Lower leg skin (tissue), 4 donors: ENCODE measurements at regions not wholly inside any gene's neighbourhood (a gene's known extent, or its start where the extent isn't known, plus 50 kb on each side); places are given as distances from the start of the nearest gene placed in this dataset.
"Not testable (repeated sequence)": the region's sequence is repeated elsewhere in the genome, so short reads cannot be mapped to it uniquely, and the experiment has no call there.

Experiments used
- DNase-seq, 2 donors: peaks; one replicate each; pipeline ENCODE4 v3.0.0-alpha.2; 2019; ENCODE audit warnings: low spot score in 2 of 2
- H3K4me3 ChIP-seq: fragments of 200-600 bp; sonication (generic); 2 replicates; pipeline ENCODE4 v1.5.1; 2017; ENCODE audit warnings: mild to moderate bottlenecking, low read depth; ENCODE audit not compliant: poor library complexity, severe bottlenecking
- CTCF ChIP-seq, 3 donors: fragments of 450-650 bp; IDR thresholded peaks; one replicate each; pipeline ENCODE4 v1.5.1; 2016; ENCODE audit warnings: antibody characterized with exemption in 3 of 3, mild to moderate bottlenecking in 3 of 3, moderate library complexity in 2 of 3
- POLR2A ChIP-seq, 2 donors: fragments of 450-650 bp; IDR thresholded peaks; one replicate each; pipeline ENCODE4 v1.6.1; 2016 to 2017; ENCODE audit warnings: antibody characterized with exemption in 2 of 2, mild to moderate bottlenecking in 1 of 2, moderate library complexity in 1 of 2
- WGBS, 2 donors: methylation state at CpG; one replicate each; pipeline ENCODE4 v1.1.5; 2018; 5-methylcytosine and 5-hydroxymethylcytosine counted together
- intact Hi-C: fragments of 100-400 bp; cut with DNase I; formaldehyde crosslinking; loops from one replicate; pipeline ENCODE4 v1.15.0; 2023; ENCODE audit warnings: low total_unique reads

- TF ChIP-seq POLR2A (IDR thresholded peaks at IDR 0.05) = no peak
- TF ChIP-seq CTCF (IDR thresholded peaks at IDR 0.05) = no peak
- DNase-seq = no peak
- intact Hi-C loops = no loop called here
- no peak overlapping the region for H3K4me3 ChIP-seq
- WGBS, 2 donors = 87 to 93% methylated on average over 2 of the region's 2 CpGs
Observed at GRCh38 chr7:53151496-53151895, 116.1 kb downstream of the POM121L12 start.

- H3K4me3 ChIP-seq, intact Hi-C loops, DNase-seq: not testable (repeated sequence)
- WGBS, 2 donors = 95 to 96% methylated on average over 26 of the region's 27 CpGs
Observed at GRCh38 chr7:53187184-53187583, 151.8 kb downstream of the POM121L12 start.

- TF ChIP-seq POLR2A (IDR thresholded peaks at IDR 0.05) (no peak), CTCF (IDR thresholded peaks at IDR 0.05) (no peak)
- intact Hi-C loops = no loop called here
- no peak for DNase-seq
- 81 to 92% methylated on average over 3 of the region's 3 CpGs for WGBS, 2 donors
- H3K4me3 ChIP-seq = no peak overlapping the region
Observed at GRCh38 chr7:53191191-53191695, 155.8 kb downstream of the POM121L12 start.

- TF ChIP-seq CTCF (IDR thresholded peaks at IDR 0.05) = no peak
- no peak for TF ChIP-seq POLR2A (IDR thresholded peaks at IDR 0.05)
- WGBS, 2 donors = 70 to 81% methylated on average over 6 of the region's 6 CpGs
- H3K4me3 ChIP-seq = no peak overlapping the region
- intact Hi-C loops = no loop called here
- no peak for DNase-seq
Observed at GRCh38 chr7:53191836-53192443, 156.5 kb downstream of the POM121L12 start.

GRCh38 chr7:53205006-53205405 lies 169.6 kb downstream of the POM121L12 start:
- intact Hi-C loops = no loop called here
- DNase-seq = no peak
- WGBS, 2 donors = 81 to 84% methylated on average over 3 of the region's 3 CpGs
- TF ChIP-seq CTCF (IDR thresholded peaks at IDR 0.05) (no peak), POLR2A (IDR thresholded peaks at IDR 0.05) (no peak)
- H3K4me3 ChIP-seq = no peak overlapping the region

- TF ChIP-seq CTCF (IDR thresholded peaks at IDR 0.05) (no peak), POLR2A (IDR thresholded peaks at IDR 0.05) (no peak)
- H3K4me3 ChIP-seq = no peak overlapping the region
- WGBS, 2 donors = 69 to 79% methylated on average over 3 of the region's 3 CpGs
- intact Hi-C loops = no loop called here
- no peak for DNase-seq
Observed at GRCh38 chr7:53209129-53209528, 173.7 kb downstream of the POM121L12 start.
